NCI-H128 (cell line): ENCODE measurements at regions not wholly inside any gene's neighbourhood (a gene's known extent, or its start where the extent isn't known, plus 50 kb on each side); places are given as distances from the start of the nearest gene placed in this dataset.

Experiments
- DNase-seq: peaks from one replicate; lab custom pipeline; 2025; ENCODE audit not compliant: unreplicated experiment; lab: John Stamatoyannopoulos, UW

GRCh38 chr1:181142096-181142958, 53.8 kb downstream of the IER5 start:
- DNase-seq = peak; percentile 91

DNA sequence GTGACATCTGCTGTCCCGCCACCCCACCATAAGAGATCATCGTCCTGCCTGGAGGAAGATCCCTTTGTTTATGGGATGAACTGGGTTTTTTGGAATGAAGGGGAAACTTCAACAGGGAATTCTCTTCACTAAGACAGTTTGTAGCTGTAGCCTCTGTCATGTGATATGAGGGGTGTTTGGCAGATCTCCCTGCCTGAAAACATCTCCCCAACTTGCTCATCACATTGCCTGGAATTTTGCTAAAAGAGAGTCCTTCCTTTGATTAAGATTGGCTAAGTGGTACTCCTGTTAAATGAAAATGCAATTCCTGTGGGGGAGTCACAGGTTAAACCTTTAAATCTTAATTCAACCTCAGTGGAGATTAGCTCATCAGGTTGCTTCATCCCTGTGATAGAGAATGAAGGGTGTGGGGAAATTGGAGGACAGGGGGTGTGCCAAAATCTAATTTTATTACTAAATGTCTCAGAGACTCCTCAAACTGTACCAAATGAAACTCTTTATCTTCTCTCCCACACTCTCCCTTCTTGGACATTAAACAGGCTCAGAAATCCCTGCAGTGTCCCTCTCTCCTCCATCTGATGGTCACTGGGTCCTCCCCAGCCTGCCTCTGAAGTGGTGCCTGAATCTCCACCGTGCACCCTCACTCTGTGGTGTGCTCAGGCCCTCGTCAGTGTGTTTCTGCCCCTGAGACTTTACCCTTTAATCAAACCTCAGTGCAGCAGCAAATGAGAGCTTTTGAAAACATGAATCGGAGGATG, 54.8 kb downstream of the IER5 start:
- no peak for DNase-seq

DNA sequence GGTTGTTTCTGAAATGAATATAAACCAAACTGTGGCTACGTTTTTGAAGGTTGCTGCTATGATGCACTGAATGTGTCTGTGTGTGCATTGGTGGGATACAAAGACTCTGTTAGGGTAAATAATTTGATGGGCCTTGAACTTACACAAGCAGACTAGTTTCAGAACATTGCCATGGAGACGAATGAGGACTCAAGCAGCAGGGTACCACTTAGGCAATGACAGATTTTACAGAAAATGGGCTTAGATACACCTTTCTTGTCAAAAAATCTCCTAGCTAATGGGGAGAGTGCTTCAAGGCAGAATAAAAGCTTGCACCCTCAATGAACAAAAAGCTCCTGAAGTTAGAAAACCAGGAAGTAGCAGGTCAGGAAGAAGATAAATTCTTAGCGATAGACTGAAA, 55.7 kb downstream of the IER5 start:
- no peak for DNase-seq

GRCh38 chr1:181148636-181149035, 60.1 kb downstream of the IER5 start:
- DNase-seq = no peak

DNA sequence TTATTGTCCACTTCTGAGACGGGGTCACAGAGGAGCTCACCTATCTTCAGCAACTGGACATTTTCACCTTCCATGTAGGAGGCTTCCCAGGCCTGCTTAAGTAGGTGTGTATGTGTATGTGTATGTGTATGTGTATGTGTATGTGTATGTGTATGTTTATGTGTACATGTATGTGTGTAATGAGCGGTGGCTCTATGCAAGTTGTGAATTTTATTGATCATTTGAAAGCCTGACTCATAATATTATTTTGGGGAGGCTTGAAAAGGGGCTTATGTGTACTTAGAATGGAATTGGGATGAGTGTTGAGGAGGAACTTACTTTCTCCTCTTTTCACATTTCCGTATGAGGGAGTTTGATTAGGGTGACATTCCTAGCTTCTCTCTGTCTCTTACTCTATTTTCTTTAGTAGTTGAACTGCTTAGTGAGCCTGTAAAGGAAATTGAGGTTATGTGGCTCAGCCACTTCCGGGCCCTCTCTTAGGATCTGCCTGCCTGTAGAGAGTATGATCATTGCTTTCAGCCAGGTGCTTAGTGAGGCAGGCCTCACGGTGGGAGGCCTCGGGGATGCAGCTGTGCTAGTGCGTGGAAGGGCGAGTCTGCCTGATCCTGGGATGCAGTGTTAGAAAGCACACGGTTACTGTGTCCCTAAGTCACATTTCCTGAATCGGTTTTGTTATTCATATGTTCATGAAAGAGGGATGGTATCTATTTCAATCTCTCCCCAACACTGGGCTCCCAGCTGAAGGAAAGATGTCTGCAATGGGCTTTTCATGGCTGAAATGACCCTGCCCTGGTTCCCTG, 61.0 kb downstream of the IER5 start:
- no peak for DNase-seq

DNA sequence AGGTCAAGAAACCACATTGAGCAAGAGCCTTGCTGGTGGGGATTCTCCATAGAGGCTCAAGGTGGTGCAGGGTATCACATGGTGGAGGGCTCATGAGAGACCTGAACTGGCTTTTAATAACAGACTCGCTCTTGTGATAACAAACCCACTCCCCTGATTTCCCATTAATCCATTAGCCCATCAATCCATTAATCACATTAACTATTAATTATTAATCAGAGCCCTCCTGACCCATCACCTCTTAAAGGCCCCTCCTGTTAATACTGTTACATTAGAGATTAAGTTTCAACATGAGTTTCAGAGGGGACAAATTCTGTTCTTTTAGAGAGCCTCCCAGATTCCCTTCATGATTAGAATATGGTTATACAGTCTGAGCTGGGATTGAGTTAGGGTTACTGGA, 61.8 kb downstream of the IER5 start:
- no peak for DNase-seq

GRCh38 chr1:181150842-181151241, 62.3 kb downstream of the IER5 start:
- DNase-seq = no peak

DNA sequence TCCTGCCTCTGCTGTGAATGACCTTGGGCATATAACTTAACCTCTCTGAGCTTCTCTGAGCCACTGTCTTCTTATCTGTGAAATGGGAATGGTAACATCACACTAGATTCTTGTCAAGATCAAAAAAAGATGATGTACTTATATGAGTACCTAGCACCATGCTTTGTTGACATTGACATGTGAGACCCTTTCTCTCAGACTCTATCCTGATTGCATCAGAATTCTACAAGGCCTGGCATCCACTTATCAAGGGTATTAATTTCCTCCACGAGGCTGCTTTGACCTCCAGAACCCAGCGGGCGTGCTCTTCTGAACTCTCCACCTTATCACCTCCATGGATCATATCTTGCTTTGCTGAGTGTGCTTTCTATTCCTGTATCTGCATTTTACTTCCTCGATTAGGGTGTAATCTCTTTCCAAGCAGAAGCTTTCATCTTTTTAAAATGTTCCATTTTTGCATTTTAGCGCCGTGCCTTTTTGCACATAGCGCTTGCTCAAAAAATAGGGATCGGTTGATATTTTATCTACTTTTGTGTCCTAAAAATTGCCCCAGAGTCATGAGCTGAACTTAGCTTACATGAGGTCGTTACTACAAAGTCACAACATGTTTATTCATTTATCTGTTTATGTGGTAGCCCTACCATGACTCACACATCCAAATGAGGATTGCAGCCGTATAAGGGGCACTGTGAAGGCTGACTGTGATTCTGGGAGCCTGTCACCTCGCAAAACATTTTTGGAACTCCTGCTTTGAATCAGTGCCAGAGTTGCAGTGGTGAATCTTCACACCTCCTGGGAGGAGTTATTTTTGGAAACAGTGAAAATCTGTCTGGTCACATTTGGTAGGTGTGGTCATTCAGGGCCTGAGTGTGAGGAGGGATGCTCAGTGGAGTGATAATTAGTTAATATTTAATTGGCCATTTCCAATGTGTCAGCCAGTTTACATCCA, 63.2 kb downstream of the IER5 start:
- DNase-seq = no peak

GRCh38 chr1:181152892-181153633, 64.6 kb downstream of the IER5 start:
- DNase-seq = no peak

GRCh38 chr1:181153634-181153961, 65.1 kb downstream of the IER5 start:
- no peak for DNase-seq

- no peak for DNase-seq
Observed at GRCh38 chr1:181155339-181155738, 66.8 kb downstream of the IER5 start.

GRCh38 chr1:181159451-181160140, 71.1 kb downstream of the IER5 start:
- no peak for DNase-seq

DNA sequence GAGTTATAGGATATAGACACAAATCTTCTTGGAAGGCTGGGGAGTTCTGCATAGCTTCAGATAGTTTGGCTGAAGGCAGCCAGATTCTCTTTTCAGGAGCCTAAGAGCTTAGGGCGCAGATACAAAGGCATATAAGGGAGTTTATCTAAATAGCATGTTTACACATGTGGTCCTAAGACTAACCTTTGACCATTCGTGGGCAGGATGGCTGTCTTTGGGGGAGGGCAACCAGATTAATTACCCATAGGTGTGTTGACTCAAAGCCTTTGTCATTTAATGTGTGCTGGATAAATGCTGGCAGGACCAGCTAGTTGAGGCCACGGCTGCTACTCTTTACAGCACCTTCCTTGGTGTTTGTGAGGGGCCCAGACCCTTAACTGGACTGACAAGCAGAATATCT, 71.8 kb downstream of the IER5 start:
- DNase-seq = no peak

DNA sequence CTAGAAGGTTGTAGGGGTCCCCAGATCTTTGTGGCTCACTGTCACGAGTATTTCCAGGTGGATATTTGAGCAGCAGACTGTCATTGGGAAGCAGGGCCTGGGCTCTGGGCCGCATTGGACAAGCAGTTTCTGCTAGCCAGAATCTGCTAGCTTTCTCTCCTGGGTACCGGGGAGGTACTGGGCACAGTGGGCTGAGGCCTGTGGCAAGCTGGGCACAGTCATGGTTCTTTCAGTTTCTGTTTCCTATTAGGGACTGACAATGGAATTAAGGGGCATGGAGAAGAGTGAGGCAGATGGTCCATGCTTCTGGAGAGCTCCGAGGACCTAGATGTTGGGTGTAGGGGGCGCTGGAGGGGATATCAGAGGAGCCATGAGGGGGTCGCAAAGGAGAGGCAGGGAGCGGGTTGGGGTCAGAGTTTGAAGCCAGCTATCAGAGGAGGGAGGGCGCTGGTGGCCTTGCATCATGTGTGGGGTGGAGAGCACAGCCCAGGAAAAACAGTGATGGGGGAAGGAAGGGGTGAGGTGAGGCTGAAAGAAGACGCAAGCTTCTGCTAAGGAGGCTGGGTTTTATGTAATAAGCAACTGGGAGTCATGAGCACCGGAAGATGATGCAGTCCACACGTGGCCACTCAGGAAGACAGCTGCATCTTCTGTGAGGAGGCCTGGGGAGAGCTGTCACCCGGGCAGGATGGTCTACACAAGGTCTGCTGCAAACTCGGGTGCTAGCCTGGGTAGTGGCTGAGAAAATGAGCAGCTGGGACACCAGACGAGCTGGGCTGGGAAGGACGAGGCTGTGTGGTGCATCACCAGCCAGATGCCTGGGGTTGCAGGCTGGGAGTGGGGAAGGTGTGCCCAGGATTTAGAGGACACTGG, 72.7 kb downstream of the IER5 start:
- no peak for DNase-seq

GRCh38 chr1:181163662-181164061, 75.2 kb downstream of the IER5 start:
- DNase-seq = no peak

DNA sequence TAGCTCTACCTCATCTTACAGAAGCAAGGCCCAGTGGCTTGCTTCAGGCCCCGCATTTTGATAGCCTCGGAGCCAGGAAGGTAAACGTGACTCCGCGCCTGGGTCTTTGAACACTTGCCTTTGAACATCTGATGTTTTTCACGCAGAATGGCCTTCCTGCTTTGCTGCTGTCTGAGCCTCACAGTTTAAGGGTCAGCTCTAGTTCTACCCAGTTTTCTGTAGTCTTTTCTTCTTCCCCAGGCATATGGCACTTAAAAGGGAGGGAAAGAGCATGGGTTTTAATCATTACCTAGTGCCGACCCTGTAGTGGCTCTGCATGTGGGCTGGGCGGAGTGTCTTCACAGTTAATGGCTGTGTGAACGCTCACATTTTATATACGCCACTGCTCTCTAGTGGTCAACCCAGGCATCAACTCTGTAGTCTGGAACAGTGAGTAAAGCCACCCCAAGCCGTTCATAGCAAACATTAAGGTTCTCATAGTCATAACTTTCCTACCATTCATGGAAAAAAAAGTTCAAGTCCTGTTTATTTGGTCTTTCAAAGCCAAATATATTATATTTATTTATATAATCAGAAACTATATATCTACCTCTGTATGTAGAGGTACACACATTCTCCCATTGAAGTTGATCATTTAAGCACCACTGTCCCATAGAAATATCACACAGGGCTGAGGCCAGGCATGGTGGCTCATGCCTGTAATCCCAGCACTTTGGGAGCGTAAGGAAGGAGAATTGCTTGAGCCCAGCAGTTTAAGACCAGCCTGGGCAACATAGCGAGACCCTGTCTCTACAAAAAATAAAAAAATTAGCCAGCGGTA, 78.1 kb downstream of the IER5 start:
- DNase-seq = peak; percentile 85

DNA sequence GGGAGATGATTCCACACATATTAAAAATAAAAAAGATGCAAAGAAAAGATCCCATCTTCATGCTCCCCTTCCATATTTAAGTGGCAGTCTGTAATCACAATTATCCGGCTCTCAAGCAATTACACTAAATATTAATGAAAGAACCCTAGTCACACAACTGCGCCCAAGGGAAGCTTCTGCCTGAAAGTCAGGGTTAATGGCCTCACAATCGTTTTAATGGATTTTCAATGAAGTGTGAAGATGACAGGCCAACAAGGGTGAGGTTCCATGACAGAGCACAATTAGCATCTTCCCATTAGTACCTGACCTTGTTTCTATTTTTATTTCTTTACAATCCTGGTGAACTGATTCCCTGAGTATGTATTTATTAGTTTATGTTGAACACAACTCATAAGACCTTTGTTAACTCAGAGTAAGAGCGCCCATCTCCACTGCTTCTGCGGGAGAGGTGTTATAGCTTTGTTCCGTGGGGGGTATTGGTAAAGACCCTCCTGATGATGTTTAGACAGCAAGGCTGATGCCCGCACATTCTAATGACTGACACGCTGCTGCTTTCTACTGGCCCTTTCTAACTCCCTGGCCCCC, 80.9 kb downstream of the IER5 start:
- no peak for DNase-seq
